ENCODE measurements at regions not wholly inside any gene's neighbourhood (a gene's known extent, or its start where the extent isn't known, plus 50 kb on each side); places are given as distances from the start of the nearest gene placed in this dataset.
"Not testable (repeated sequence)": the region's sequence is repeated elsewhere in the genome, so short reads cannot be mapped to it uniquely, and the experiment has no call there.

GRCh38 chr5:91315701-91316100 lies 67.4 kb downstream of the ARRDC3 start:
- no peaks in the 10 kb centered on the region for H3K9me3 ChIP-seq
- DNase-seq = no peak

GRCh38 chr5:91313757-91314673 lies 69.1 kb downstream of the ARRDC3 start:
- Histone ChIP-seq H3K36me3 (no peaks in the 10 kb centered on the region), H3K27me3 (no peaks in the 10 kb centered on the region), H3K4me3 (no peak overlapping the region), H3K9me3 (no peaks in the 10 kb centered on the region)
- DNase-seq = peak; percentile 92

More at GRCh38 chr5:91315701-91316100, 67.4 kb downstream of the ARRDC3 start:
- no peaks in the 10 kb centered on the region for H3K36me3 ChIP-seq
- no peaks in the 10 kb centered on the region for H3K27me3 ChIP-seq
- no peak overlapping the region for H3K4me3 ChIP-seq

- Histone ChIP-seq H3K4me3 (no peak overlapping the region), H3K9me3 (no peaks in the 10 kb centered on the region), H3K36me3 (no peaks in the 10 kb centered on the region), H3K27me3 (no peaks in the 10 kb centered on the region)
- DNase-seq = no peak
These were observed 70.4 kb downstream of the ARRDC3 start for GRCh38 chr5:91312698-91313097.

GRCh38 chr5:91311697-91312501 lies 71.2 kb downstream of the ARRDC3 start:
- Histone ChIP-seq H3K4me3 (no peak overlapping the region), H3K9me3 (no peaks in the 10 kb centered on the region), H3K36me3 (no peaks in the 10 kb centered on the region), H3K27me3 (no peaks in the 10 kb centered on the region)
- peak; percentile 98 for DNase-seq

GRCh38 chr5:91311168-91311696 lies 71.9 kb downstream of the ARRDC3 start:
- H3K9me3 ChIP-seq = no peaks in the 10 kb centered on the region
- no peaks in the 10 kb centered on the region for H3K36me3 ChIP-seq
- no peak for DNase-seq
- H3K27me3 ChIP-seq = no peaks in the 10 kb centered on the region
- H3K4me3 ChIP-seq = no peak overlapping the region

- DNase-seq, H3K27me3 ChIP-seq, H3K9me3 ChIP-seq, H3K36me3 ChIP-seq, H3K4me3 ChIP-seq: not testable (repeated sequence)
These were observed 75.0 kb downstream of the ARRDC3 start for GRCh38 chr5:91308157-91308556.

- Histone ChIP-seq H3K9me3 (no peaks in the 10 kb centered on the region), H3K36me3 (no peaks in the 10 kb centered on the region), H3K4me3 (no peak overlapping the region), H3K27me3 (no peaks in the 10 kb centered on the region)
- DNase-seq = peak; percentile 62
These were observed 76.1 kb downstream of the ARRDC3 start for GRCh38 chr5:91307048-91307447.

- DNase-seq = no peak
- no peak overlapping the region for H3K4me3 ChIP-seq
- no peaks in the 10 kb centered on the region for H3K9me3 ChIP-seq
- H3K36me3 ChIP-seq = no peaks in the 10 kb centered on the region
- no peaks in the 10 kb centered on the region for H3K27me3 ChIP-seq
These were observed 76.6 kb downstream of the ARRDC3 start for GRCh38 chr5:91306497-91306896.

- H3K4me3 ChIP-seq = no peak overlapping the region
- H3K27me3 ChIP-seq = no peaks in the 10 kb centered on the region
- H3K9me3 ChIP-seq = no peaks in the 10 kb centered on the region
- H3K36me3 ChIP-seq = no peaks in the 10 kb centered on the region
- DNase-seq = no peak
These were observed 77.5 kb downstream of the ARRDC3 start for GRCh38 chr5:91305640-91306039.

- not testable (repeated sequence) for H3K36me3 ChIP-seq, H3K27me3 ChIP-seq, DNase-seq, H3K9me3 ChIP-seq, H3K4me3 ChIP-seq
These were observed 79.1 kb downstream of the ARRDC3 start for GRCh38 chr5:91304015-91304414.

GRCh38 chr5:91302958-91303357 lies 80.2 kb downstream of the ARRDC3 start:
- H3K9me3 ChIP-seq = no peaks in the 10 kb centered on the region
- H3K4me3 ChIP-seq = no peak overlapping the region
- H3K36me3 ChIP-seq = no peaks in the 10 kb centered on the region
- H3K27me3 ChIP-seq = no peaks in the 10 kb centered on the region
- DNase-seq = no peak

- no peaks in the 10 kb centered on the region for H3K9me3 ChIP-seq
- H3K4me3 ChIP-seq = no peak overlapping the region
- H3K36me3 ChIP-seq = no peaks in the 10 kb centered on the region
- DNase-seq = no peak
- no peaks in the 10 kb centered on the region for H3K27me3 ChIP-seq
These were observed 80.8 kb downstream of the ARRDC3 start for GRCh38 chr5:91302305-91302704.

- Histone ChIP-seq H3K9me3 (no peaks in the 10 kb centered on the region), H3K36me3 (no peaks in the 10 kb centered on the region), H3K4me3 (no peak overlapping the region), H3K27me3 (no peaks in the 10 kb centered on the region)
- no peak for DNase-seq
These were observed 81.8 kb downstream of the ARRDC3 start for GRCh38 chr5:91301106-91301846.

- H3K36me3 ChIP-seq = no peaks in the 10 kb centered on the region
- no peaks in the 10 kb centered on the region for H3K27me3 ChIP-seq
- H3K9me3 ChIP-seq = no peaks in the 10 kb centered on the region
- DNase-seq = no peak
- H3K4me3 ChIP-seq = no peak overlapping the region
These were observed 85.1 kb downstream of the ARRDC3 start for GRCh38 chr5:91297994-91298393.

- no peaks in the 10 kb centered on the region for H3K36me3 ChIP-seq
- H3K27me3 ChIP-seq = no peaks in the 10 kb centered on the region
- H3K9me3 ChIP-seq = no peaks in the 10 kb centered on the region
- DNase-seq = peak; percentile 99
- H3K4me3 ChIP-seq = no peak overlapping the region
These were observed 86.4 kb downstream of the ARRDC3 start for GRCh38 chr5:91296674-91297143.

- H3K4me3 ChIP-seq, H3K27me3 ChIP-seq, H3K36me3 ChIP-seq, H3K9me3 ChIP-seq: not testable (repeated sequence)
- DNase-seq = peak; percentile 76
These were observed 87.0 kb downstream of the ARRDC3 start for GRCh38 chr5:91296102-91296501.

- Histone ChIP-seq H3K9me3 (no peaks in the 10 kb centered on the region), H3K27me3 (no peaks in the 10 kb centered on the region), H3K36me3 (no peaks in the 10 kb centered on the region), H3K4me3 (no peak overlapping the region)
- peak; percentile 69 for DNase-seq
These were observed 90.0 kb downstream of the ARRDC3 start for GRCh38 chr5:91293131-91293530.

Data from MG63 (cell line).